ENCODE measurements at regions not wholly inside any gene's neighbourhood (a gene's known extent, or its start where the extent isn't known, plus 50 kb on each side); places are given as distances from the start of the nearest gene placed in this dataset.

- TF ChIP-seq PRRX2 (CRISPR knock-in tag; IDR thresholded peaks at IDR 0.05): no peak
- no peak for TF ChIP-seq TEAD4 (CRISPR knock-in tag; IDR thresholded peaks at IDR 0.05)
- TF ChIP-seq RELA (CRISPR knock-in tag; IDR thresholded peaks at IDR 0.05; ENCODE audit: borderline replicate concordance): no peak
- no peak for TF ChIP-seq ZNF512 (CRISPR knock-in tag; IDR thresholded peaks at IDR 0.05; ENCODE audit: borderline replicate concordance)
- TF ChIP-seq RORB (CRISPR knock-in tag; IDR thresholded peaks at IDR 0.05): no peak
- TF ChIP-seq GTF2I (CRISPR knock-in tag; conservative IDR thresholded peaks at IDR 0.05): no peak
- TF ChIP-seq, protein P1, sequence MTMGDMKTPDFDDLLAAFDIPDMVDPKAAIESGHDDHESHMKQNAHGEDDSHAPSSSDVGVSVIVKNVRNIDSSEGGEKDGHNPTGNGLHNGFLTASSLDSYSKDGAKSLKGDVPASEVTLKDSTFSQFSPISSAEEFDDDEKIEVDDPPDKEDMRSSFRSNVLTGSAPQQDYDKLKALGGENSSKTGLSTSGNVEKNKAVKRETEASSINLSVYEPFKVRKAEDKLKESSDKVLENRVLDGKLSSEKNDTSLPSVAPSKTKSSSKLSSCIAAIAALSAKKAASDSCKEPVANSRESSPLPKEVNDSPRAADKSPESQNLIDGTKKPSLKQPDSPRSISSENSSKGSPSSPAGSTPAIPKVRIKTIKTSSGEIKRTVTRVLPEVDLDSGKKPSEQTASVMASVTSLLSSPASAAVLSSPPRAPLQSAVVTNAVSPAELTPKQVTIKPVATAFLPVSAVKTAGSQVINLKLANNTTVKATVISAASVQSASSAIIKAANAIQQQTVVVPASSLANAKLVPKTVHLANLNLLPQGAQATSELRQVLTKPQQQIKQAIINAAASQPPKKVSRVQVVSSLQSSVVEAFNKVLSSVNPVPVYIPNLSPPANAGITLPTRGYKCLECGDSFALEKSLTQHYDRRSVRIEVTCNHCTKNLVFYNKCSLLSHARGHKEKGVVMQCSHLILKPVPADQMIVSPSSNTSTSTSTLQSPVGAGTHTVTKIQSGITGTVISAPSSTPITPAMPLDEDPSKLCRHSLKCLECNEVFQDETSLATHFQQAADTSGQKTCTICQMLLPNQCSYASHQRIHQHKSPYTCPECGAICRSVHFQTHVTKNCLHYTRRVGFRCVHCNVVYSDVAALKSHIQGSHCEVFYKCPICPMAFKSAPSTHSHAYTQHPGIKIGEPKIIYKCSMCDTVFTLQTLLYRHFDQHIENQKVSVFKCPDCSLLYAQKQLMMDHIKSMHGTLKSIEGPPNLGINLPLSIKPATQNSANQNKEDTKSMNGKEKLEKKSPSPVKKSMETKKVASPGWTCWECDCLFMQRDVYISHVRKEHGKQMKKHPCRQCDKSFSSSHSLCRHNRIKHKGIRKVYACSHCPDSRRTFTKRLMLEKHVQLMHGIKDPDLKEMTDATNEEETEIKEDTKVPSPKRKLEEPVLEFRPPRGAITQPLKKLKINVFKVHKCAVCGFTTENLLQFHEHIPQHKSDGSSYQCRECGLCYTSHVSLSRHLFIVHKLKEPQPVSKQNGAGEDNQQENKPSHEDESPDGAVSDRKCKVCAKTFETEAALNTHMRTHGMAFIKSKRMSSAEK (CRISPR knock-in tag; IDR thresholded peaks at IDR 0.05; ENCODE audit: borderline replicate concordance): no peak
Observed at GRCh38 chr15:72983801-72984545, 68.3 kb upstream of the NEO1 start (continued).

DNA sequence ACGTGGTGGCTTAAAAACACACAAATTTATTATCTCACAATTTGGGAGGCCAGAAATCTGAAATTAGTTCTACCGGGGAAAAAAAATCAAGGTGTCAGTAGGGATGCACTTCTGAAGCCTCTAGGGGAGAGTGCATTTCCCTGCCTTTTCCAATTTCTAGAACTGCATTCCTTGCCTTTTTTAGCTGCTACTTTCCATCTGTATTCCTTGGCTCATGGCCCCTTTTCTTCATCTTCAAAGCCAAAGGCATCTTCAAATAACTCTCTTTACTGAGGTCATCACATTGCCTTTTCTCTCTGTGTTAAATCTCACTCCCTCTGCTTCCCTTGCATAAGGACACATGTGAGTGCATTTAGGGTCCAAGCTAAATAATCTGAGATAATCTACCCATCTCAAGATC is 69.5 kb upstream of the NEO1 start:
- 0 out of 2 replicates have a peak, but pooled peaks cover 3% of the 10 kb centered on the region for H3K4me1 Mint-ChIP-seq
- TF ChIP-seq GTF2I (CRISPR knock-in tag; conservative IDR thresholded peaks at IDR 0.05) (no peak), USF1 (CRISPR knock-in tag; IDR thresholded peaks at IDR 0.05) (no peak), GRHL2 (CRISPR knock-in tag; IDR thresholded peaks at IDR 0.05; ENCODE audit: insufficient replicate concordance, severe bottlenecking) (no peak), TEAD4 (CRISPR knock-in tag; IDR thresholded peaks at IDR 0.05) (no peak)
- TF ChIP-seq, protein P2, sequence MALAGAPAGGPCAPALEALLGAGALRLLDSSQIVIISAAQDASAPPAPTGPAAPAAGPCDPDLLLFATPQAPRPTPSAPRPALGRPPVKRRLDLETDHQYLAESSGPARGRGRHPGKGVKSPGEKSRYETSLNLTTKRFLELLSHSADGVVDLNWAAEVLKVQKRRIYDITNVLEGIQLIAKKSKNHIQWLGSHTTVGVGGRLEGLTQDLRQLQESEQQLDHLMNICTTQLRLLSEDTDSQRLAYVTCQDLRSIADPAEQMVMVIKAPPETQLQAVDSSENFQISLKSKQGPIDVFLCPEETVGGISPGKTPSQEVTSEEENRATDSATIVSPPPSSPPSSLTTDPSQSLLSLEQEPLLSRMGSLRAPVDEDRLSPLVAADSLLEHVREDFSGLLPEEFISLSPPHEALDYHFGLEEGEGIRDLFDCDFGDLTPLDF (CRISPR knock-in tag; IDR thresholded peaks at IDR 0.05): no peak
- TF ChIP-seq, protein P3, sequence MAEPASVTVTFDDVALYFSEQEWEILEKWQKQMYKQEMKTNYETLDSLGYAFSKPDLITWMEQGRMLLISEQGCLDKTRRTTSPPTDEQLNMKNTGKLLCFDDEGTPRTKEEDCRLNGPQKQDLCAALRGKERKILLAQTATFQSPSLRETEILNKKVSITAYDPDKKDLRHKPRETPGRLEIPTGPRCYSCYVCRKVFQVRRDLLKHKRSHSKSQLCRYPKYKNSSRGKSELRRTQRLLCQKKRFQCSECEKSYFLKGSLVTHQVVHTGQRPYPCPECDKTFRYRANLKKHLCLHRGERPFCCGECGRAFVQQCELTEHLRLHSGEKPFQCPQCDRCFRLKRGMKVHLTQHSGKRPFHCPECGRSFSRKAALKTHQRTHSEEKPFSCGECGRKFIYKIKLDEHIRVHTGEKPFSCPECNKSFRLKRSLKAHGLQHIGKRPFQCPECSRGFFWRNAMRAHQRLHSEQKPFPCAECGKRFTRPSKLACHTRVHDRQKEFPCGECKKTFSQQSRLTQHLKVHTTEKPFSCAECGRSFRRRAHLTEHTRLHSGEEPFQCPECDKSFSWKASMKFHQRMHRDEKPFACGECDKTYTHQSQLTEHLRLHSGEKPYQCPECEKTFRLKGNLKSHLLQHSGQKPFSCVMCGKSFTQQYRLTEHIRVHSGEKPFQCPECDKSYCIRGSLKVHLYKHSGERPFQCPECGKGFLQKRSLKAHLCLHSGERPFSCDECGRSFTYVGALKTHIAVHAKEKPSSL (CRISPR knock-in tag; conservative IDR thresholded peaks at IDR 0.05): no peak
- peaks cover 6% of the 10 kb centered on the region; the same call in 1 of the 2 replicates for H3K9me3 Mint-ChIP-seq
- ATAC-seq (no peak), DNase-seq (ENCODE audit: low spot score) (no peak)
- peaks cover 6% of the 10 kb centered on the region for H3K27me3 Mint-ChIP-seq (ENCODE audit: low read depth)
- H3K36me3 Mint-ChIP-seq: no peaks in the 10 kb centered on the region
- H3K27ac Mint-ChIP-seq: no peak overlapping the region
- no peak overlapping the region for H3K4me3 Mint-ChIP-seq
- CTCF ChIA-PET: no interaction called here
- POLR2A ChIA-PET: no interaction called here

DNA sequence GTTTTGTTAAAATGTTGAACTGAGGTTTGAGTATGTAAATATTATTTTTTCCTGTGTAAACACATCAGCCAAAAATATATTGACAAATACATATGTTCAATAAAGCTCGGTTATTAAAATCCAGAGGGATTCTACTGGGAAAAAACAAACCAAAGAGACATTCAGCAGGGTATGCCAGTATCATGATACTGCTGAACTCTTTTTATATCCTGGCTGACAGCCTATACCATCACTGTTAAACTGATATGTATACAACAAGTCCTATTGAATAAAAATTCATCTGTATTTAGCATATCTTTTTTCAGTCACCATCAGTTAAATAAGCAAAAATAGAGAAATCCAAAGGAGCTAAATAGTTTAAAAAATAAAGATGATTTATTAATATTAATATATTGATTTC is 71.6 kb upstream of the NEO1 start:
- ATAC-seq (no peak), DNase-seq (ENCODE audit: low spot score) (no peak)
- ChIA-PET POLR2A (no interaction called here), CTCF (no interaction called here)
- H3K9me3 Mint-ChIP-seq: peaks cover 6% of the 10 kb centered on the region; the same call in 1 of the 2 replicates
- 0 out of 2 replicates have a peak, but pooled peaks cover 3% of the 10 kb centered on the region for H3K4me1 Mint-ChIP-seq
- H3K27me3 Mint-ChIP-seq (ENCODE audit: low read depth): peaks cover 6% of the 10 kb centered on the region
- H3K36me3 Mint-ChIP-seq: no peaks in the 10 kb centered on the region
- no peak overlapping the region for H3K4me3 Mint-ChIP-seq
- no peak overlapping the region for H3K27ac Mint-ChIP-seq
- no peak for TF ChIP-seq USF2 (CRISPR knock-in tag; IDR thresholded peaks at IDR 0.05)
- no peak for TF ChIP-seq ATF1 (CRISPR knock-in tag; IDR thresholded peaks at IDR 0.05)
- TF ChIP-seq NFYB (CRISPR knock-in tag; conservative IDR thresholded peaks at IDR 0.05; ENCODE audit: low read depth): no peak
- TF ChIP-seq, protein P4, sequence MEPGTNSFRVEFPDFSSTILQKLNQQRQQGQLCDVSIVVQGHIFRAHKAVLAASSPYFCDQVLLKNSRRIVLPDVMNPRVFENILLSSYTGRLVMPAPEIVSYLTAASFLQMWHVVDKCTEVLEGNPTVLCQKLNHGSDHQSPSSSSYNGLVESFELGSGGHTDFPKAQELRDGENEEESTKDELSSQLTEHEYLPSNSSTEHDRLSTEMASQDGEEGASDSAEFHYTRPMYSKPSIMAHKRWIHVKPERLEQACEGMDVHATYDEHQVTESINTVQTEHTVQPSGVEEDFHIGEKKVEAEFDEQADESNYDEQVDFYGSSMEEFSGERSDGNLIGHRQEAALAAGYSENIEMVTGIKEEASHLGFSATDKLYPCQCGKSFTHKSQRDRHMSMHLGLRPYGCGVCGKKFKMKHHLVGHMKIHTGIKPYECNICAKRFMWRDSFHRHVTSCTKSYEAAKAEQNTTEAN (CRISPR knock-in tag; IDR thresholded peaks at IDR 0.05): no peak
- no peak for TF ChIP-seq PREB (CRISPR knock-in tag; IDR thresholded peaks at IDR 0.05; ENCODE audit: borderline replicate concordance)
- no peak for TF ChIP-seq ZNF423 (CRISPR knock-in tag; IDR thresholded peaks at IDR 0.05)
- TF ChIP-seq TP53 (CRISPR knock-in tag; IDR thresholded peaks at IDR 0.05): no peak
- TF ChIP-seq TCF7 (CRISPR knock-in tag; IDR thresholded peaks at IDR 0.05; ENCODE audit: low read depth): no peak
